ENCODE measurements at regions not wholly inside any gene's neighbourhood (a gene's known extent, or its start where the extent isn't known, plus 50 kb on each side); places are given as distances from the start of the nearest gene placed in this dataset.

- no peak overlapping the region for H3K4me2 ChIP-seq (ENCODE audit: insufficient read depth, low read length, poor library complexity, severe bottlenecking)
- no peak overlapping the region for H2BK15ac ChIP-seq (ENCODE audit: low read length)
- no peak overlapping the region for H3K18ac ChIP-seq (ENCODE audit: low read length)
- no peak overlapping the region for H3K23ac ChIP-seq (ENCODE audit: low read depth, low read length, poor library complexity)
- DNase-seq (ENCODE audit: low spot score): no peak
- H2AFZ ChIP-seq (ENCODE audit: low read length): no peak overlapping the region
- H3K36me3 ChIP-seq (replicated peaks in 1 of 2; ENCODE audit: control insufficient read depth in 2 of 2, insufficient read depth in 2 of 2, low read length in 2 of 2): no peaks in the 10 kb centered on the region
- no peak overlapping the region for H2BK5ac ChIP-seq (ENCODE audit: low read length)
- no peaks in the 10 kb centered on the region for H3K79me1 ChIP-seq (ENCODE audit: low read depth, low read length)
- H2BK12ac ChIP-seq (ENCODE audit: low read length): no peak overlapping the region
- no peak overlapping the region for H3K27ac ChIP-seq (replicated peaks; ENCODE audit: low read length)
- H4K8ac ChIP-seq (ENCODE audit: low read depth, low read length): no peak overlapping the region
- H3K9me3 ChIP-seq (replicated peaks in 1 of 2; ENCODE audit: control insufficient read depth in 2 of 2, insufficient read depth in 1 of 2, low read depth in 1 of 2, low read length in 2 of 2): no peaks in the 10 kb centered on the region
- H2BK120ac ChIP-seq (ENCODE audit: low read depth, low read length): no peak overlapping the region
- H3K4ac ChIP-seq (ENCODE audit: low read length): no peak overlapping the region
- no peak overlapping the region for H2AK5ac ChIP-seq (ENCODE audit: low read depth, low read length)
- no peak overlapping the region for H3K4me3 ChIP-seq (ENCODE audit: low read length in 2 of 2)
- H3K27me3 ChIP-seq (ENCODE audit: control insufficient read depth in 3 of 3, insufficient read depth in 3 of 3, low read depth in 1 of 3, low read length in 3 of 3): no peaks in the 10 kb centered on the region
- WGBS, 2 donors (ENCODE audit: extremely low coverage in 2 of 2, insufficient read length in 2 of 2, insufficient replicate concordance in 1 of 2): no CpG with 5 or more reads among the region's 1 CpG
- no peak overlapping the region for H4K91ac ChIP-seq (ENCODE audit: low read depth, low read length, poor library complexity)
- H3K14ac ChIP-seq (ENCODE audit: low read length): no peak overlapping the region
- H3K9ac ChIP-seq (ENCODE audit: low read depth, low read length, poor library complexity): no peak overlapping the region
- no peaks in the 10 kb centered on the region for H3K4me1 ChIP-seq (ENCODE audit: control insufficient read depth in 2 of 2, insufficient read depth in 1 of 2, low read depth in 1 of 2, low read length in 2 of 2)
Observed at GRCh38 chr13:37510441-37510840, 88.1 kb downstream of the POSTN start.

GRCh38 chr13:37505531-37505930, 93.0 kb downstream of the POSTN start:
- no peak overlapping the region for H3K4ac ChIP-seq (ENCODE audit: low read length)
- H3K79me1 ChIP-seq (ENCODE audit: low read depth, low read length): no peaks in the 10 kb centered on the region
- H2BK15ac ChIP-seq (ENCODE audit: low read length): no peak overlapping the region
- no peaks in the 10 kb centered on the region for H3K36me3 ChIP-seq (replicated peaks in 1 of 2; ENCODE audit: control insufficient read depth in 2 of 2, insufficient read depth in 2 of 2, low read length in 2 of 2)
- no peak overlapping the region for H3K14ac ChIP-seq (ENCODE audit: low read length)
- no peak overlapping the region for H4K91ac ChIP-seq (ENCODE audit: low read depth, low read length, poor library complexity)
- no peak overlapping the region for H2BK120ac ChIP-seq (ENCODE audit: low read depth, low read length)
- no peak overlapping the region for H2BK5ac ChIP-seq (ENCODE audit: low read length)
- H3K4me1 ChIP-seq (ENCODE audit: control insufficient read depth in 2 of 2, insufficient read depth in 1 of 2, low read depth in 1 of 2, low read length in 2 of 2): no peaks in the 10 kb centered on the region
- H3K9me3 ChIP-seq (replicated peaks in 1 of 2; ENCODE audit: control insufficient read depth in 2 of 2, insufficient read depth in 1 of 2, low read depth in 1 of 2, low read length in 2 of 2): no peaks in the 10 kb centered on the region
- no peak overlapping the region for H3K18ac ChIP-seq (ENCODE audit: low read length)
- H3K4me3 ChIP-seq (ENCODE audit: low read length in 2 of 2): no peak overlapping the region
- no peak overlapping the region for H3K9ac ChIP-seq (ENCODE audit: low read depth, low read length, poor library complexity)
- no peak overlapping the region for H2AFZ ChIP-seq (ENCODE audit: low read length)
- DNase-seq (ENCODE audit: low spot score): no peak
- H2AK5ac ChIP-seq (ENCODE audit: low read depth, low read length): no peak overlapping the region
- no peak overlapping the region for H3K4me2 ChIP-seq (ENCODE audit: insufficient read depth, low read length, poor library complexity, severe bottlenecking)
- H2BK12ac ChIP-seq (ENCODE audit: low read length): no peak overlapping the region
- H3K27ac ChIP-seq (replicated peaks; ENCODE audit: low read length): no peak overlapping the region
- no peak overlapping the region for H4K8ac ChIP-seq (ENCODE audit: low read depth, low read length)
- no peaks in the 10 kb centered on the region for H3K27me3 ChIP-seq (ENCODE audit: control insufficient read depth in 3 of 3, insufficient read depth in 3 of 3, low read depth in 1 of 3, low read length in 3 of 3)
- no peak overlapping the region for H3K23ac ChIP-seq (ENCODE audit: low read depth, low read length, poor library complexity)
- no CpG with 5 or more reads among the region's 3 CpGs for WGBS, 2 donors (ENCODE audit: extremely low coverage in 2 of 2, insufficient read length in 2 of 2, insufficient replicate concordance in 1 of 2)

- no CpG with 5 or more reads among the region's 1 CpG for WGBS, 2 donors (ENCODE audit: extremely low coverage in 2 of 2, insufficient read length in 2 of 2, insufficient replicate concordance in 1 of 2)
- Histone ChIP-seq H3K36me3 (replicated peaks in 1 of 2; ENCODE audit: control insufficient read depth in 2 of 2, insufficient read depth in 2 of 2, low read length in 2 of 2) (no peaks in the 10 kb centered on the region), H3K9me3 (replicated peaks in 1 of 2; ENCODE audit: control insufficient read depth in 2 of 2, insufficient read depth in 1 of 2, low read depth in 1 of 2, low read length in 2 of 2) (no peaks in the 10 kb centered on the region), H3K9ac (ENCODE audit: low read depth, low read length, poor library complexity) (no peak overlapping the region), H3K27me3 (ENCODE audit: control insufficient read depth in 3 of 3, insufficient read depth in 3 of 3, low read depth in 1 of 3, low read length in 3 of 3) (no peaks in the 10 kb centered on the region), H3K79me1 (ENCODE audit: low read depth, low read length) (no peaks in the 10 kb centered on the region), H3K23ac (ENCODE audit: low read depth, low read length, poor library complexity) (no peak overlapping the region), H4K8ac (ENCODE audit: low read depth, low read length) (no peak overlapping the region), H2BK120ac (ENCODE audit: low read depth, low read length) (no peak overlapping the region), H2BK5ac (ENCODE audit: low read length) (no peak overlapping the region), H3K4me3 (ENCODE audit: low read length in 2 of 2) (no peak overlapping the region), H4K91ac (ENCODE audit: low read depth, low read length, poor library complexity) (no peak overlapping the region), H3K4me1 (ENCODE audit: control insufficient read depth in 2 of 2, insufficient read depth in 1 of 2, low read depth in 1 of 2, low read length in 2 of 2) (no peaks in the 10 kb centered on the region), H3K27ac (replicated peaks; ENCODE audit: low read length) (no peak overlapping the region), H2AK5ac (ENCODE audit: low read depth, low read length) (no peak overlapping the region), H2BK15ac (ENCODE audit: low read length) (no peak overlapping the region), H3K4ac (ENCODE audit: low read length) (no peak overlapping the region), H3K18ac (ENCODE audit: low read length) (no peak overlapping the region), H2BK12ac (ENCODE audit: low read length) (no peak overlapping the region), H3K4me2 (ENCODE audit: insufficient read depth, low read length, poor library complexity, severe bottlenecking) (no peak overlapping the region), H2AFZ (ENCODE audit: low read length) (no peak overlapping the region), H3K14ac (ENCODE audit: low read length) (no peak overlapping the region)
- DNase-seq (ENCODE audit: low spot score): no peak
Observed at GRCh38 chr13:37504251-37504650, 94.3 kb downstream of the POSTN start.

GRCh38 chr13:37503287-37503686, 95.3 kb downstream of the POSTN start:
- Histone ChIP-seq H2BK15ac (ENCODE audit: low read length) (no peak overlapping the region), H3K14ac (ENCODE audit: low read length) (no peak overlapping the region), H2BK5ac (ENCODE audit: low read length) (no peak overlapping the region), H3K4me2 (ENCODE audit: insufficient read depth, low read length, poor library complexity, severe bottlenecking) (no peak overlapping the region), H3K27ac (replicated peaks; ENCODE audit: low read length) (no peak overlapping the region), H3K4me3 (ENCODE audit: low read length in 2 of 2) (no peak overlapping the region), H3K18ac (ENCODE audit: low read length) (no peak overlapping the region), H4K91ac (ENCODE audit: low read depth, low read length, poor library complexity) (no peak overlapping the region), H2AFZ (ENCODE audit: low read length) (no peak overlapping the region), H4K8ac (ENCODE audit: low read depth, low read length) (no peak overlapping the region), H3K9me3 (replicated peaks in 1 of 2; ENCODE audit: control insufficient read depth in 2 of 2, insufficient read depth in 1 of 2, low read depth in 1 of 2, low read length in 2 of 2) (no peaks in the 10 kb centered on the region), H3K4ac (ENCODE audit: low read length) (no peak overlapping the region), H3K9ac (ENCODE audit: low read depth, low read length, poor library complexity) (no peak overlapping the region), H2BK120ac (ENCODE audit: low read depth, low read length) (no peak overlapping the region), H3K79me1 (ENCODE audit: low read depth, low read length) (no peaks in the 10 kb centered on the region), H2AK5ac (ENCODE audit: low read depth, low read length) (no peak overlapping the region), H3K4me1 (ENCODE audit: control insufficient read depth in 2 of 2, insufficient read depth in 1 of 2, low read depth in 1 of 2, low read length in 2 of 2) (no peaks in the 10 kb centered on the region), H3K27me3 (ENCODE audit: control insufficient read depth in 3 of 3, insufficient read depth in 3 of 3, low read depth in 1 of 3, low read length in 3 of 3) (no peaks in the 10 kb centered on the region), H3K23ac (ENCODE audit: low read depth, low read length, poor library complexity) (no peak overlapping the region), H2BK12ac (ENCODE audit: low read length) (no peak overlapping the region), H3K36me3 (replicated peaks in 1 of 2; ENCODE audit: control insufficient read depth in 2 of 2, insufficient read depth in 2 of 2, low read length in 2 of 2) (no peaks in the 10 kb centered on the region)
- DNase-seq (ENCODE audit: low spot score): no peak
